Iris pigment epithelial cell (primary cell): ENCODE measurements at regions not wholly inside any gene's neighbourhood (a gene's known extent, or its start where the extent isn't known, plus 50 kb on each side); places are given as distances from the start of the nearest gene placed in this dataset.

Source experiments
- DNase-seq: peaks from one replicate; pipeline ENCODE4 v3.0.0-alpha.2; 2011; ENCODE audit warnings: low read depth

GRCh38 chr15:31758126-31758525 lies 272.2 kb upstream of the CHRNA7 start:
- DNase-seq: peak; percentile 7

- DNase-seq: no peak
Measured at GRCh38 chr15:31768055-31768454, 262.3 kb upstream of the CHRNA7 start.

- no peak for DNase-seq
Measured at GRCh38 chr15:31774045-31774444, 256.3 kb upstream of the CHRNA7 start.

- DNase-seq: no peak
Measured at GRCh38 chr15:31776039-31776438, 254.3 kb upstream of the CHRNA7 start.

- DNase-seq: no peak
Measured at GRCh38 chr15:31781261-31781660, 249.1 kb upstream of the CHRNA7 start.

GRCh38 chr15:31782016-31782783 lies 248.1 kb upstream of the CHRNA7 start:
- no peak for DNase-seq

GRCh38 chr15:31782951-31783350 lies 247.4 kb upstream of the CHRNA7 start:
- no peak for DNase-seq

GRCh38 chr15:31786360-31786759 lies 244.0 kb upstream of the CHRNA7 start:
- DNase-seq: no peak

- no peak for DNase-seq
Measured at GRCh38 chr15:31788104-31788503, 242.2 kb upstream of the CHRNA7 start.

GRCh38 chr15:31792611-31793199 lies 237.6 kb upstream of the CHRNA7 start:
- DNase-seq: no peak

- no peak for DNase-seq
Measured at GRCh38 chr15:31799319-31799714, 231.0 kb upstream of the CHRNA7 start.

- no peak for DNase-seq
Measured at GRCh38 chr15:31799715-31800321, 230.5 kb upstream of the CHRNA7 start.

GRCh38 chr15:31801152-31801551 lies 229.2 kb upstream of the CHRNA7 start:
- DNase-seq: no peak

- no peak for DNase-seq
Measured at GRCh38 chr15:31802761-31803160, 227.6 kb upstream of the CHRNA7 start.

GRCh38 chr15:31803388-31803884 lies 226.9 kb upstream of the CHRNA7 start:
- no peak for DNase-seq

GRCh38 chr15:31805090-31805662 lies 225.1 kb upstream of the CHRNA7 start:
- no peak for DNase-seq

GRCh38 chr15:31806106-31806505 lies 224.2 kb upstream of the CHRNA7 start:
- DNase-seq: no peak

GRCh38 chr15:31811641-31812040 lies 218.7 kb upstream of the CHRNA7 start:
- DNase-seq: no peak

GRCh38 chr15:31814082-31814481 lies 216.2 kb upstream of the CHRNA7 start:
- DNase-seq: no peak

- no peak for DNase-seq
Measured at GRCh38 chr15:31815411-31816155, 214.7 kb upstream of the CHRNA7 start.

- DNase-seq: no peak
Measured at GRCh38 chr15:31822463-31822862, 207.9 kb upstream of the CHRNA7 start.

- DNase-seq: no peak
Measured at GRCh38 chr15:31824024-31824423, 206.3 kb upstream of the CHRNA7 start.
